Heart right ventricle (tissue), 16 donors: ENCODE measurements at regions not wholly inside any gene's neighbourhood (a gene's known extent, or its start where the extent isn't known, plus 50 kb on each side); places are given as distances from the start of the nearest gene placed in this dataset.

Experiments
- ATAC-seq, 8 donors: fragments of 200-7000 bp; cut with Tn5 transposase; one replicate each; pipeline ENCODE4 v1.9.1; 2020; ENCODE audit warnings: mild to moderate bottlenecking in 8 of 8, moderate library complexity in 8 of 8, moderate number of reproducible peaks in 1 of 8
- DNase-seq, 2 donors: peaks; one replicate each; pipeline ENCODE4 v3.0.0-alpha.2; 2020
- H3K27ac ChIP-seq, 10 donors: fragments of 200-600 bp; sonication (generic) in 2 of 10; one replicate each; pipeline versions ENCODE4 v1.5.0 to v1.8.0; 2020 to 2022; ENCODE audit warnings: mild to moderate bottlenecking in 3 of 10
- H3K27me3 ChIP-seq, 7 donors: fragments of 200-600 bp; one replicate each; pipeline ENCODE4 v1.8.0; 2021 to 2022; ENCODE audit warnings: mild to moderate bottlenecking in 2 of 7
- H3K36me3 ChIP-seq, 9 donors: fragments of 200-600 bp; sonication (generic) in 1 of 9; one replicate each; pipeline versions ENCODE4 v1.5.0 to v1.8.0; 2020 to 2022; ENCODE audit warnings: mild to moderate bottlenecking in 2 of 9
- H3K4me1 ChIP-seq, 9 donors: fragments of 200-600 bp; sonication (generic) in 1 of 9; one replicate each; pipeline versions ENCODE4 v1.5.0 to v1.8.0; 2020 to 2022; ENCODE audit warnings: mild to moderate bottlenecking in 4 of 9
- H3K4me3 ChIP-seq, 10 donors: fragments of 200-600 bp; sonication (generic) in 2 of 10; one replicate each; pipeline versions ENCODE4 v1.5.0 to v1.8.0; 2020 to 2022; ENCODE audit warnings: mild to moderate bottlenecking in 7 of 10, moderate library complexity in 2 of 10
- H3K9me3 ChIP-seq, 11 donors: fragments of 200-600 bp in 10 of 11; sonication (generic) in 2 of 11; one replicate each; pipeline versions ENCODE4 v1.5.0 to v1.8.0; 2013 to 2022; ENCODE audit warnings: mild to moderate bottlenecking in 2 of 11, control low read depth in 1 of 11, moderate library complexity in 1 of 11
- WGBS, 2 donors: extraction: QIAGEN DNeasy Blood & Tissue Kit; methylation state at CpG; one replicate each; pipeline ENCODE4 v1.1.7; 2013; ENCODE audit warnings: inconsistent platforms in 1 of 2; 5-methylcytosine and 5-hydroxymethylcytosine counted together
- intact Hi-C, 10 donors: fragments of 100-400 bp; cut with DNase I; formaldehyde crosslinking; loops; one replicate each; pipeline versions ENCODE4 v1.11.1 to v1.14.2; 2022
- TF ChIP-seq, protein P1 (sequence below), 9 donors: fragments of 200-600 bp; sonication (generic) in 2 of 9; IDR thresholded peaks; one replicate each; pipeline versions ENCODE4 v1.5.0 to v1.8.0; 2021 to 2022; ENCODE audit warnings: antibody characterized with exemption in 9 of 9, mild to moderate bottlenecking in 5 of 9, moderate library complexity in 1 of 9
- donor health status: Arrhythmogenic right ventricular cardiomyopathy.
- donor health status: ischemic (EF 13 %, LVEDD 7.1; RV severe dilation, severe dysfunction).
- donor health status: healthy with polysubstance abuse.
- donor health status: DM: no; HTN: yes; CAD: no.
- donor health status: DM: no; HTN: no; CAD: no.
- donor health status: ischemic (EF 25% LVEDD 6.9; RV normal size, moderate dysfunction).
- donor health status: ischemic (EF 25% LVEDD 5.7; RV mildly dilated, moderate dysfunction).
- donor health status: healthy.
- donor health status: DM: yes; HTN: yes; CAD: no.
- donor health status: Ischemic cardiomyopathy.
- donor health status: ischemic (EF 35%, LVEDD 5.7; RV mildly dilated, moderate dysfunction).
- donor health status: nonischemic (EF 11% LVEDD 7.7; RV severe dilation, severe dysfunction).
- donor health status: DM: yes; HTN: yes; CAD: no.
- donor health status: PGD.
- donor health status: ischemic (EF 29% LVEDD 5.4; RV normal size, mild dysfunction).
- donor health status: nonischemic (EF 23%, LVEDD 6.1; RV moderate dilation, normal function).

- H3K27me3 ChIP-seq = no peaks in the 10 kb centered on the region
- DNase-seq = no peak
Measured at GRCh38 chr3:105065895-105066839, 300.5 kb upstream of the ALCAM start.

DNA sequence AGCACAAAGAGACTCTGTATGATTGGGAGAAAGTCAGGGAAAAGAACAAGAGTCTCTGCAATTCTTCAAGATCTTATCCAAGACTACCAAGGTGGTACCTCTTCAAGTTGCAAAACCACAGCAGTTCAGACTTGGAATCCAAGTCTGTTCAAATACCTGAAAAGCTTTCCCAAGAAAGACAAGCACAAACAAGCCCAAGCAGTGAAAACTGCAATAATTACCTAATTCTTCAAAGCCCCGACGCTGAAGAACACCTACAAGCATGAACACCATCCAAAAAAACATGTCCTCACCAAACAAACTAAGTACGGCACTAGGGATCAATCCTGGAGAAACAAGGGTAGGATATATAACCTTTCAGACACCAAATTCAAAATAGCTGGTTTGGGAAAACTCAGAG is 299.3 kb upstream of the ALCAM start:
- Histone ChIP-seq H3K4me1 (no peaks in the 10 kb centered on the region), H3K9me3 (peaks cover 0 to 7% (median 0%) of the 10 kb centered on the region in 11 donors), H3K36me3 (no peaks in the 10 kb centered on the region), H3K27ac (no peak overlapping the region), H3K4me3 (no peak overlapping the region), H3K27me3 (no peaks in the 10 kb centered on the region)
- ATAC-seq (no peak), DNase-seq (no peak)
- TF ChIP-seq, protein P1, sequence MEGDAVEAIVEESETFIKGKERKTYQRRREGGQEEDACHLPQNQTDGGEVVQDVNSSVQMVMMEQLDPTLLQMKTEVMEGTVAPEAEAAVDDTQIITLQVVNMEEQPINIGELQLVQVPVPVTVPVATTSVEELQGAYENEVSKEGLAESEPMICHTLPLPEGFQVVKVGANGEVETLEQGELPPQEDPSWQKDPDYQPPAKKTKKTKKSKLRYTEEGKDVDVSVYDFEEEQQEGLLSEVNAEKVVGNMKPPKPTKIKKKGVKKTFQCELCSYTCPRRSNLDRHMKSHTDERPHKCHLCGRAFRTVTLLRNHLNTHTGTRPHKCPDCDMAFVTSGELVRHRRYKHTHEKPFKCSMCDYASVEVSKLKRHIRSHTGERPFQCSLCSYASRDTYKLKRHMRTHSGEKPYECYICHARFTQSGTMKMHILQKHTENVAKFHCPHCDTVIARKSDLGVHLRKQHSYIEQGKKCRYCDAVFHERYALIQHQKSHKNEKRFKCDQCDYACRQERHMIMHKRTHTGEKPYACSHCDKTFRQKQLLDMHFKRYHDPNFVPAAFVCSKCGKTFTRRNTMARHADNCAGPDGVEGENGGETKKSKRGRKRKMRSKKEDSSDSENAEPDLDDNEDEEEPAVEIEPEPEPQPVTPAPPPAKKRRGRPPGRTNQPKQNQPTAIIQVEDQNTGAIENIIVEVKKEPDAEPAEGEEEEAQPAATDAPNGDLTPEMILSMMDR (IDR thresholded peaks at IDR 0.05) = no peak
- WGBS, 2 donors = 73 to 93% methylated on average over 3 of the region's 3 CpGs
- intact Hi-C loops = no loop called here

More at GRCh38 chr3:105065895-105066839, 300.5 kb upstream of the ALCAM start:
- Histone ChIP-seq H3K4me3 (no peak overlapping the region), H3K36me3 (no peaks in the 10 kb centered on the region), H3K4me1 (no peaks in the 10 kb centered on the region), H3K9me3 (peaks cover 0 to 7% (median 0%) of the 10 kb centered on the region in 11 donors), H3K27ac (no peak overlapping the region)
- TF ChIP-seq, protein P1 (IDR thresholded peaks at IDR 0.05) = no peak
- 62 to 66% methylated on average over 8 of the region's 8 CpGs for WGBS, 2 donors
- intact Hi-C loops = no loop called here
- no peak for ATAC-seq

DNA sequence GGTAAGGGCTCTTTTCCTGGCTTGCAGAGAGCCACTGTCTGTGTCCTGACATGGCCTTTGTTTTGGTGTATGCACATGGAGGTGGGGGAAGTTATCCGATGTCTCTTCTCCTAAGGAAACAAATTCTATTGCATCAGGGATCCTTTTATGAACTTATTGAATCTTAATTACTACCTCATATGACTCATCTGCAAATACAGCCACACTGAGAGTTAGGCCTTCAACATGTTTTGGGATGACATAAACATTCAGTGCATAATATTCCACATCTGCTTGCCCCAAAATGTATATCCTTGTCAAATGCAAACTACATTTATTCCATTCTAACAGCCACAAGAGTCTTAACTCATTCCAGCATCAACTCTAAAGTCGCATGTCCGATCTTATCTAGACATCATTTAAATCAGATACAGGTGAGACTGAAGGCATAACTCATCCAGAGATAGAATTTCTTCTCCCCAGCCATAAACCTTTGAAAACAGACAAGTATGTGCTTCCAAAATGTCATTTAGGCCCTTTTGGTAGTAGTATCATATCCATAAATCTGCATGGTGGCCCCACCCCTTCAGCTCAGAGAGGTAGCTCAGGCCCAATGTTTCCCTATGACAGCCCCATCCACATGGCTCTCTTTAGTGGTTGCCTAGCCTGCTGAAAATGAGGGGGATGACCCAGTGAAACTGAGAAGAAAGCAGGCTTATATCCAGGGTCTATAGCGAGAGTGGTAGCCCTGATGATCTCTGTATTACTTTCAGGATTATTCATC is 289.5 kb upstream of the ALCAM start:
- intact Hi-C loops = no loop called here
- DNase-seq = no peak
- H3K27me3 ChIP-seq = no peaks in the 10 kb centered on the region
- H3K4me3 ChIP-seq = no peak overlapping the region
- no peak for ATAC-seq
- no peaks in the 10 kb centered on the region for H3K36me3 ChIP-seq
- 92 to 93% methylated on average over 4 of the region's 4 CpGs for WGBS, 2 donors
- peaks cover 0 to 47% (median 3%) of the 10 kb centered on the region in 11 donors for H3K9me3 ChIP-seq
- H3K4me1 ChIP-seq = no peaks in the 10 kb centered on the region
- TF ChIP-seq, protein P1 (IDR thresholded peaks at IDR 0.05) = no peak
- no peak overlapping the region for H3K27ac ChIP-seq

- H3K36me3 ChIP-seq = no peaks in the 10 kb centered on the region
- no peak for DNase-seq
- no peak overlapping the region for H3K27ac ChIP-seq
- no peaks in the 10 kb centered on the region for H3K27me3 ChIP-seq
- 48 to 72% methylated on average over 1 of the region's 1 CpG for WGBS, 2 donors
- ATAC-seq = no peak
- no peak overlapping the region for H3K4me3 ChIP-seq
- intact Hi-C loops = no loop called here
- TF ChIP-seq, protein P1 (IDR thresholded peaks at IDR 0.05) = no peak
- no peaks in the 10 kb centered on the region for H3K4me1 ChIP-seq
- H3K9me3 ChIP-seq = peaks cover 0 to 14% (median 0%) of the 10 kb centered on the region in 11 donors
Measured at GRCh38 chr3:105083945-105084344, 282.8 kb upstream of the ALCAM start.
